Loucy (cell line): ENCODE measurements at regions not wholly inside any gene's neighbourhood (a gene's known extent, or its start where the extent isn't known, plus 50 kb on each side); places are given as distances from the start of the nearest gene placed in this dataset.

Experiments used
- CTCF ChIP-seq: fragments of 200-600 bp; sonication (generic); conservative IDR thresholded peaks from 2 replicates; pipeline ENCODE4 v1.5.1; 2014; ENCODE audit warnings: mild to moderate bottlenecking, antibody characterized with exemption, low read length
- EZH2phosphoT487 ChIP-seq: fragments of 200-600 bp; IDR thresholded peaks from 2 replicates; pipeline ENCODE4 v1.6.1; 2018; ENCODE audit warnings: antibody characterized with exemption, mild to moderate bottlenecking, moderate library complexity, borderline replicate concordance

DNA sequence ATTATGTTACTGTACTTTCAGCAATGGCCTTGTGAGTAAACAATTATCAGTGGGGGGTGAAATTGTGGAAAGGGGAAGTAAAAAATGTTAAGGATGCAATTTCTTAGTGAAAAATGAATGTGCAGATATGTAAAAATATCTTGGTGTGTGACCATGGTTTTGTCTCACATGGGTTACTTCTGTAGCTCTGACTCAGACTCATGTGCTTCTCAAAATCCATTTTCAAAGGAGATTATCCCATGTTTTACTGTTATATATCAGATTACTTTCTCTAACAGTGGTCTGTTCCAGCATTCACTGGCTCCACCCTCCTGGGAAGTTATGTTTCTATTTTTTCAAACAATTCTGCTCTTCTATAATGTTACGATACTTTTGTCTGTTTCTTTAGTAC, 298.2 kb upstream of the COL3A1 start:
- no peak for TF ChIP-seq CTCF
- TF ChIP-seq EZH2phosphoT487 = no peak
